ENCODE measurements at regions not wholly inside any gene's neighbourhood (a gene's known extent, or its start where the extent isn't known, plus 50 kb on each side); places are given as distances from the start of the nearest gene placed in this dataset.

GRCh38 chr7:18320971-18321567 is 174.5 kb upstream of the HDAC9 start:
- no peak for DNase-seq

DNA sequence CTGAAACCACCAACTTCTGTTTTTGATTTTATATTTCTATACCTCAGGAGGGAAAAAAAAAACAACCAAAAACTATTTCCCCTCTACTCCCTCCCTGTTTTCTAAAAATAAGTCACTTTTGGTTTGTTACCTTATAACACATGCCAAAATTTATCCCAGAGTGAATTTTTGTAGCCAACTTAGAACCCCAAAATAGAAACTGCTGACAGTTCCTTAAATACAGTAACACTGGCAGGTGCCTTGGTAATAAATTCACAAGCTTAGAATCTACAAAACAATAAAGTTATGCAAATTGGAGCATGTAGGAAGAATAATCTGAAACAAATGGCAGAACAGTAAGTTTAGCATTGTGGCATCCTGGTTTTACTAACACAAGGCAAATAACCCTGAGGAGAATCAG is 165.0 kb upstream of the HDAC9 start:
- DNase-seq, result no peak

DNA sequence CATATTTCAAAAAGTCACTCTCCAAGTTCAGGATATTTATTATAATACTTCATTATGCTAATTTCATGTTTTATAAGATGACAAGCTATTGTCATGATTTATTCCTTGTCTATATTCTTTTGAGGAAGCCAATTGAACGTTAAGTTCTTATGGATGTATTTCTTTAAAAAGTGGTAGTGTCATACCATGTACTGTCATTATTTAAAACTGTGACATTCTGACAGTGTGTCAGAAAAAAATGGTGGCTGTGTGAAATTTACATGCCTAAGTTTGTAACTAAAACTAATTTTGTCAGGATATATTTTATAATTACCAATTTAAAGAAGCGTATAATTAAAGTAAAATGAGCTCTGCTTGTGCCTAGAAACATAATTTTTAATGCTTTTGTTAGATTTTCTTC is 158.9 kb upstream of the HDAC9 start:
- DNase-seq, result no peak

DNA sequence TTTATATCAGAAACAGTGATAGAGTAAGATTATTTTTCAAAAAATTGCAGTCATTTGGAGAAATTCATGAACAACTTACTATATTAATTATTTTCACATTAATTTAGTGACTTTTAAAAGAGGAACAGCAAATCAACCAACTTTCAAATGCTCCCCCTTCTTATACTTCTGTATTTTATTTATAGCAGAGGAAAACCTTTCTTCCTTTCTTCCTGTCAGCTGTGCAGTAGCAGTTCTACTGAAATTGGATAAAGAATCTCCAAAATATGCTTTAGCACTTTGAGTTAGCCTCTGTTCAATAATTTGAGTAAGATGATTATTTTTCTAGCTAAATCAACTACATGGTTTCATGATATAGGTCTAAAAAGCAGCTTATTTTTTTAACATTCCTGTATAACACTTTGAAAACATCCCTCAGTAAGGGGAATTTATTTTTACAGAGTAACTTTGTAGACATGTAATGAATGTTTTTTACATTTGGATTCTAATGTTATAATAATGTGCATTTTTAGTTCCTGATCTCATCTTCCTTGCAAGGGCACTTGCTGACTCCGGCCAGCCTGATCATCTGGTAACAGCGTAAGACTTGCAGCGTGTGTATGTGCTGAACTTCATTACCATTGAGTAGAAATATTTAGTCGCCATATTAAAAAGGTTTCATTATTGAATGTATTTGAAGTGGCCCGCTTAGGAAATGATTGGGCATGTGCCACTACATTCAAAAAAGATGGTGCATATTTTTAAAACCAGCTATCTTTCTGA is 158.3 kb upstream of the HDAC9 start:
- no peak for DNase-seq

DNA sequence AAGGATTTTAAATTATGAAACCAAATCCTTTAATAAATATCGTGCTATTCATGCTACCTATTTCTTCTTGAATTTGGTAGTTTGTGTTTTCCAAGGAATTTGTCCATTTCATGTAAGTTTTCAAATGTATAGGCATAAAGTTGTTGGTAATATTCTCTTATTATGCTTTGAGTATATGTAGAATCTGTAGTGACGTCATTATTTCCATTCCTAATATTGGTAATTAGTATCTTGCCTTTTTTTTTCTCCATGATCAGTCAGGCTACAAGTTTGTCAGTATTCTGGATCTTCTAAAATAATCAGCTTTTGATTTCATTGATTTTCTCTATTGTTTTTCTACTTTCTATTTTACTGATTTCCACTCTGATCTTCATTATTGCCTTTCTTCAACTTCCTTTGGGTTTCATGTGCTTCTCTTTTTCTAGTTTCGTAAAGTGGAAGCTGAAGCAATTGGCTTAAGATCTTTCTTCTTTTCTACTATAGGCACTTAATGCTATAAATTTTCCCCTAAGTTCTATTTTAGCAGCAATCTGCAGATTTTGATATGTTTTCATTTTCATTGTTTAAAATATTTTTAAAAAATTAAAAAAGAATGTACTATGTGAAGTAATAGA is 156.5 kb upstream of the HDAC9 start:
- DNase-seq, result no peak

- DNase-seq, result no peak
These were observed 153.8 kb upstream of the HDAC9 start for GRCh38 chr7:18341756-18342155.

DNA sequence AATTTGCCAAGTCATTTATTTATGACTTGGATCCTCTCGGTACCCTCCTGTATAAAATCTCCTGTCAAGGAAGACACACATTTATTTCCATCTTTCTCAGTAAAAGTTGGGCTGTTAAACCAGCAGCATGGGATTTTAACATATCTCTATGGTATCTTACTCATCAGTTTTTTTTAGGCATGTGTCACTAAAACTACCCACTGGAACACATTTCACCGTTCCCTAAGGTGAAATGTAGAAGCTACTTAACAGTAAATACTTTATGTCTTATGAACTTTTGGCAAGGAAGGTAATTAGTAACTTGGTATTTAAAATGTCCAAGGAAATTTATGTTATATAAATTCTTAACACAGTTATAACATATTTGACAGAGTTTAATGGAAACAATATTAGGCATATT is 152.5 kb upstream of the HDAC9 start:
- no peak for DNase-seq

DNA sequence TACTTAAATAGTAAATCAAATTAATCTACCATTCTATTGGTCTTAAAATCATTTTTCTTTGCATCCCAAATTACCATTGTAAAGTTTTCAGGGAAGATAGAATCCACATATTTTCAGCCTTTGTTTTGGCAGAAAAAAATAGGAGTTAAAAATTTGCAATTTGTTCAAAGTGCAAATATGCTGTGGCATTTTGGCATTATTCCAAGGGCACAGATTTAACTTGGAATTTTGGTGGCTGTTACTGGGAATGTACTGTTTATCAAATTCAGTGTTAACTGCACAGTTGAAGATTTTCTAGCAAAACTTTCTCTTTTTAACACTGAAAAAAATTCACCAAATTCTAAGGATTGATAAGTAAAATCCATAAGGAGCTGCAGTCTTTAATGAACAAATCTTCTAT is 151.0 kb upstream of the HDAC9 start:
- no peak for DNase-seq

DNA sequence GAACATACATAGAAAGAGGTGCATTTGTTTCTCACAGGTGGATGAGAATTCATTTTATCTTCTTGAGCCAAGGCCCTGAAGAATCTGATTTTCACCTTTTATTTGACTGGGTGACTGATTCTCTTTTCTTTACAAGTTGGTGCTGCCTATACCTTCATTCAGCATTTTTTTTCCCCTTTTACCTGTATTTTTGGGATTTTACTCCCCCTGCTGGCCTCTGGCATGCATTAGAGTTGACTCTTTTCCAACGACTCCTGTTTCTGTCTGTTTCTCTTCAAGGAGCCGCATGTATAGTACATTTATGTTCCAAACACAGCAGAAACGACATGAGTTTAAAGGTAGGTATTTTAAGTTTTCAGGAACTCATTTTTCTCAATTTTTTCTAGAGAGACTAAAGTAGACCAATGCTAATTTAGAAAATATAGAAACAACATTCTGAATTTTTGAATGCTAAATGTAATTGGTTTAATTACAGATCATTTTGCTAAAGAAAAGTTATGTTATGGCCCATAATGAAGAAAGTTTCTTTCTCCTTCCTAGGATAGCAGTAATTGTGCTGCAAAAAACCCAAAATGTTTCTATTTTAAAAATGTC is 149.8 kb upstream of the HDAC9 start:
- DNase-seq, result peak; percentile 17

DNA sequence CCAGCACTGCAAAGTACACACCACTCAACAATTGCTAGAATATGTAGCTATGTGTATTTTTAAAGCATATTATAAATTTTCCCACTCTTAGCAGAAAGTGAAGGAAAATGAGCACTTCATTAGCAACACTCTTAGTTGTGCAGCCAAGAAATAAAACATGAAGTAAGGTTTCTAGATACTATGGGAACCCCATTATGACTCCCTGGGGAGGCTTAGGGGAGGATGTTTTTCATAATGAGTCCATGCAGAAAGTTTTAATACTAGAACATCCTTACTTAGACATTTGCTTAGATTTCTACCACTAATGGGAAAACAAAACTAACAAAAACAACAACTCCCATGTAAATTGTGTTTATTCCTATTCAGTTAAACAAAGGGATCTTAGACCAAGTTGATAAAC is 148.4 kb upstream of the HDAC9 start:
- DNase-seq, result no peak

- no peak for DNase-seq
These were observed 144.9 kb upstream of the HDAC9 start for GRCh38 chr7:18350678-18351077.

DNA sequence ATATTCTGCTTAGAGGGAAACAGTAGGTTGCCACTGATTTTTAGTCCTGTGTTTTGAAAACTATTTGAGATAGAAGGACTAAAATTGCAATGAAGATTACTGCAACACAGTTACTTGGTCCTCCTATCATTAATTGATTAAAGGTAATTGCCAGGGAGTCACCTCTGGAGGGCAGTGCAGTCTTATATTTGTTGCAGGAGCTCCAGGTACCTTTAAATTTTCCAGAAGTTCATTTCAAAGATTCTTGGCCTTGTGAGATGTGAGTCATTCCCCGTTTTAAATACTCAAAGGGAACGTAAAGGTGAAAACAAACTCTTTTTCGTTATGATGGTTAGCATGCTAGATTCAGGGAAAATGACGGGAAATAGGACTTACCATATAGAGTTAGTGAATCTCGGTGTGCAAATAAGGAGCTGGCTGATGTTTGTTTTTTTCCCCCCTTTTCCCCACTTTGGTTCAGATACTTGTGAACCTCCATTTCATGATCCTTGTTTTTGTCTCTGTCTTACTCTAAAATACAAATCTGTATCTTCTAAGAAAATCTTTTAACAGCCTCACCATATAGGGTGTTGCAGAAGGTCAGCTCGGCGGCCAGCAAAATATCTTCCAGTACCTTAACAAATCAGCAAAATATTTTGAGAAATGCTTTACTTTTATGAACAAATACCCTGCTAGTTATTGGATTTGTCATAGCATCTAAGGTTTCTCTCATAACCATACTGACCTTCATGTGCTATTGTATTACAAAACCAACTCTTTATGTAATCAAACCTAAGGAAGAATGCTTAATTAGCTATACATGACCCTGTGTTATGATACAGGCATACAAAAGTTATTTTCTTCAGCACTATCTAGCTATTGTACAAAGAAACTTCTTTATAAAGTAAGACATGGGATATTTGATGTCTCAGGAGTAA is 143.0 kb upstream of the HDAC9 start:
- DNase-seq, result no peak

DNA sequence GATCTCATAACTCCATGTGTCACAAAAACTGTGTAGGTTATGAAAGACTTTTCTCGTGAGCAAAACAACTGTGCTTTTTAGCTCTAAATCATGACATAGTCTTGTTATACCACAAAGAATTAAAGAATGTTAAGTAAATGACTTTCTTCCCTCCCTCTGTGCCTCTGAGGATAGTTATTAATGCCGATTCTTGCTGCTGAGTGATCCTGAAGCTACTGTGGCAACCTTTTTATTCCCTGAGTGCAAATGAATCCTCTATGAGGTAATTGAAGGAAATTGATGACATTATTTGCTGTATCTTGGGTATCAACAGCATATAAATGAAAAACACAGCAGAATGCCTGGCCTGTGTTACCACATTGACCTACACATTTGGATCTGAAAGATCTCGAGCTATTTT is 142.2 kb upstream of the HDAC9 start:
- DNase-seq, result no peak

- DNase-seq, result no peak
These were observed 141.2 kb upstream of the HDAC9 start for GRCh38 chr7:18354108-18355085.

GRCh38 chr7:18356191-18356645 is 139.3 kb upstream of the HDAC9 start:
- DNase-seq, result no peak

GRCh38 chr7:18357691-18358090 is 137.9 kb upstream of the HDAC9 start:
- no peak for DNase-seq

DNA sequence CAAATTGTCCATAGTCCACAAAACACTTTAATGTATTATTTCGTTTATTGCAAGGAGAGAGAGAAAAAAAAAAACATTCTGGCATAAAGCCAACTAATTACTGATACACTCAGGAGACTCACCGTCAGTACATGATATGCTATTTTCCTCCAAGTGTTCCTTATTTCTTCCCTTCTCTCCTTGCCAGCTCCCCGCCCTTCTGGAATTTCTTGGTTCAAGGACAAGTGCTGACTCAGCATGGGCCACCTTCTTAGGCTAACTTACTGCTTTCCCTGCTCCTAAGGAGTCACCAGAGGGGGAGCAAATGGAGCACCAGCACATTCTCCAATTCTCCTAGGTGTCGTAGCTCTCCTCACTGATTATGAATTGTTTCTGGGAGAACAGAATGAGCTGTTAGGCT is 133.8 kb upstream of the HDAC9 start:
- no peak for DNase-seq

DNA sequence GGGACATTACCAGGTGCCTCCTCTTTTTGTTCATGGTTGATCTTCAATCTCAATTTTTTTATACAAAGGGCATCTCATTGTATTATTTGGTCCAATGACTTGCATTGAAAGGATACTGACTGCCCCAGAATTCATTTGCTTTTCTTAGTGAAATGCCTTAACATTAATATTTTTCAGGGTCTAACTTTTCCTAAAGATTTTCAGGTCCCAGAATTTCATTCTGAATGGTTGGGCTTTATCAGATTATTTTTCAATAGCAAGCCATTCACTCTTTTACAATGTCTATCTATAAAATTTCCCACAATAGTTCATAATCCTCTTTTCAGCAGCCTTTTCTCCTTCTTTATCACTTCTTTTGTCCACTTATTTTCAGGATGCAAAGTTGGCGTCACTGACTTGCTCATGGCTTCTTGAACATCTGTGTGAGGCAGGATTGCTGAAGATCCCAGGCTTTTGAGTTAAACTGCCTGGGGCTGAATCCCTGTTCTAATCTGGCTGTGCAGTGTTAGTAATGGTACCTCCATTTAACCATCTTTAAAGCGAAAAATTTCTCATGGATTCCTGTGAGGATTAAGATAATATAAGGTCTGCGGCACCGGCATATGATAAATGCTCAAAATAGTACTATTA is 131.7 kb upstream of the HDAC9 start:
- DNase-seq, result no peak

DNA sequence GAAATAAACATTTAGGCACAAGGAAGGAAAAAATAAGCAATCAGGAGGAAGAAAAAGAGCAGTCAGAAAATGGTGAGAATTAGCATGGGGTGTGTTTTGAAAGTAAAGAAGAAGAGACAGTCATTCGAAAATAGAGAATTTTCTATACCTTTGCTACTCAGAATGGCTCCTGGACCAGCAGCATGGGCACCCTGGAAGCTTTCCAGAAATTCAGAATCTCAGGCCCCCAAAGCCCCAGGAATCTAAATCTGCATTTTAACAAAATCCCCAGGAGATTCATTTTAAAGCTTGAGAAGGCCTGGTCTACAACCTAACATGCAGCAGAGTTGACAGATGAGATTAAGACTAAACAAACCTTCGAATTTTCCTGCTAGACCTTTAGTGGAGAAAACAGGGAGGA is 131.2 kb upstream of the HDAC9 start:
- no peak for DNase-seq

- DNase-seq, result no peak
These were observed 129.2 kb upstream of the HDAC9 start for GRCh38 chr7:18366394-18366793.

GRCh38 chr7:18369011-18369410 is 126.5 kb upstream of the HDAC9 start:
- DNase-seq, result no peak
